Adipocyte (in vitro differentiated cells): ENCODE measurements at regions not wholly inside any gene's neighbourhood (a gene's known extent, or its start where the extent isn't known, plus 50 kb on each side); places are given as distances from the start of the nearest gene placed in this dataset.

Source experiments
- DNase-seq: peaks from one replicate; pipeline ENCODE4 v3.0.0-alpha.2; 2015; ENCODE audit warnings: low read depth
- H3K27me3 ChIP-seq: replicated peaks from 2 replicates; pipeline ENCODE4 v1.7.0; 2013; ENCODE audit warnings: mild to moderate bottlenecking, low read length, moderate library complexity; ENCODE audit not compliant: control insufficient read depth, insufficient read depth
- H3K36me3 ChIP-seq: 2 replicates; pipeline ENCODE4 v1.7.0; 2013; ENCODE audit warnings: low read length, mild to moderate bottlenecking, moderate library complexity; ENCODE audit not compliant: control insufficient read depth, insufficient read depth, severe bottlenecking
- H3K4me1 ChIP-seq: 2 replicates; pipeline ENCODE4 v1.7.0; 2013; ENCODE audit warnings: mild to moderate bottlenecking, low read length, moderate library complexity; ENCODE audit not compliant: control insufficient read depth, insufficient read depth
- H3K4me3 ChIP-seq: 2 replicates; pipeline ENCODE4 v1.7.0; 2013; ENCODE audit warnings: mild to moderate bottlenecking, low read length, moderate library complexity
- H3K9ac ChIP-seq: 2 replicates; pipeline ENCODE4 v1.7.0; 2013; ENCODE audit warnings: mild to moderate bottlenecking, low read length, moderate library complexity
- H3K9me3 ChIP-seq: 2 replicates; pipeline ENCODE4 v1.7.0; 2013; ENCODE audit warnings: mild to moderate bottlenecking, low read length, moderate library complexity; ENCODE audit not compliant: control insufficient read depth

GRCh38 chr1:106207185-106207584, 849.3 kb upstream of the PRMT6 start:
- no peaks in the 10 kb centered on the region for H3K27me3 ChIP-seq
- H3K4me3 ChIP-seq: no peak overlapping the region
- no peaks in the 10 kb centered on the region for H3K36me3 ChIP-seq
- H3K9ac ChIP-seq: no peak overlapping the region
- H3K4me1 ChIP-seq: no peaks in the 10 kb centered on the region
- H3K9me3 ChIP-seq: no peaks in the 10 kb centered on the region
- no peak for DNase-seq

GRCh38 chr1:106217765-106218164, 838.7 kb upstream of the PRMT6 start:
- Histone ChIP-seq H3K4me3 (no peak overlapping the region), H3K9ac (no peak overlapping the region), H3K4me1 (no peaks in the 10 kb centered on the region), H3K36me3 (no peaks in the 10 kb centered on the region), H3K27me3 (no peaks in the 10 kb centered on the region), H3K9me3 (no peaks in the 10 kb centered on the region)
- peak; percentile 0 for DNase-seq

- Histone ChIP-seq H3K27me3 (no peaks in the 10 kb centered on the region), H3K36me3 (no peaks in the 10 kb centered on the region), H3K4me3 (no peak overlapping the region), H3K4me1 (no peaks in the 10 kb centered on the region), H3K9me3 (no peaks in the 10 kb centered on the region), H3K9ac (no peak overlapping the region)
- DNase-seq: no peak
Measured at GRCh38 chr1:106222403-106222802, 834.1 kb upstream of the PRMT6 start.

GRCh38 chr1:106223213-106223612, 833.3 kb upstream of the PRMT6 start:
- no peaks in the 10 kb centered on the region for H3K36me3 ChIP-seq

GRCh38 chr1:106224426-106224825, 832.0 kb upstream of the PRMT6 start:
- no peak overlapping the region for H3K9ac ChIP-seq
- no peak overlapping the region for H3K4me3 ChIP-seq
- no peaks in the 10 kb centered on the region for H3K36me3 ChIP-seq
- H3K27me3 ChIP-seq: no peaks in the 10 kb centered on the region
- no peaks in the 10 kb centered on the region for H3K9me3 ChIP-seq
- H3K4me1 ChIP-seq: no peaks in the 10 kb centered on the region
- DNase-seq: no peak

More at GRCh38 chr1:106223213-106223612, 833.3 kb upstream of the PRMT6 start:
- DNase-seq: no peak
- H3K4me1 ChIP-seq: no peaks in the 10 kb centered on the region
- no peaks in the 10 kb centered on the region for H3K27me3 ChIP-seq
- H3K4me3 ChIP-seq: no peak overlapping the region
- H3K9me3 ChIP-seq: no peaks in the 10 kb centered on the region
- no peak overlapping the region for H3K9ac ChIP-seq

GRCh38 chr1:106225403-106225802, 831.1 kb upstream of the PRMT6 start:
- H3K27me3 ChIP-seq: no peaks in the 10 kb centered on the region
- H3K4me1 ChIP-seq: no peaks in the 10 kb centered on the region
- H3K9ac ChIP-seq: no peak overlapping the region
- H3K36me3 ChIP-seq: no peaks in the 10 kb centered on the region
- no peaks in the 10 kb centered on the region for H3K9me3 ChIP-seq
- no peak overlapping the region for H3K4me3 ChIP-seq
- DNase-seq: no peak

GRCh38 chr1:106226550-106226949, 829.9 kb upstream of the PRMT6 start:
- H3K36me3 ChIP-seq: no peaks in the 10 kb centered on the region
- H3K9ac ChIP-seq: no peak overlapping the region
- no peak for DNase-seq

GRCh38 chr1:106232128-106232527, 824.3 kb upstream of the PRMT6 start:
- Histone ChIP-seq H3K4me1 (no peaks in the 10 kb centered on the region), H3K9me3 (no peaks in the 10 kb centered on the region)
- DNase-seq: no peak

More at GRCh38 chr1:106226550-106226949, 829.9 kb upstream of the PRMT6 start:
- H3K27me3 ChIP-seq: no peaks in the 10 kb centered on the region
- no peaks in the 10 kb centered on the region for H3K4me1 ChIP-seq
- no peaks in the 10 kb centered on the region for H3K9me3 ChIP-seq
- no peak overlapping the region for H3K4me3 ChIP-seq

GRCh38 chr1:106233511-106233910, 823.0 kb upstream of the PRMT6 start:
- Histone ChIP-seq H3K27me3 (no peaks in the 10 kb centered on the region), H3K4me3 (no peak overlapping the region), H3K9me3 (no peaks in the 10 kb centered on the region), H3K4me1 (no peaks in the 10 kb centered on the region), H3K9ac (no peak overlapping the region), H3K36me3 (no peaks in the 10 kb centered on the region)
- DNase-seq: no peak

More at GRCh38 chr1:106232128-106232527, 824.3 kb upstream of the PRMT6 start:
- Histone ChIP-seq H3K36me3 (no peaks in the 10 kb centered on the region), H3K27me3 (no peaks in the 10 kb centered on the region), H3K4me3 (no peak overlapping the region), H3K9ac (no peak overlapping the region)

GRCh38 chr1:106249365-106249764, 807.1 kb upstream of the PRMT6 start:
- Histone ChIP-seq H3K9ac (no peak overlapping the region), H3K9me3 (no peaks in the 10 kb centered on the region), H3K36me3 (no peaks in the 10 kb centered on the region), H3K4me3 (no peak overlapping the region), H3K27me3 (no peaks in the 10 kb centered on the region), H3K4me1 (no peaks in the 10 kb centered on the region)
- no peak for DNase-seq

GRCh38 chr1:106249810-106250209, 806.7 kb upstream of the PRMT6 start:
- H3K9ac ChIP-seq: no peak overlapping the region
- no peak for DNase-seq
- H3K27me3 ChIP-seq: no peaks in the 10 kb centered on the region
- no peaks in the 10 kb centered on the region for H3K36me3 ChIP-seq
- no peaks in the 10 kb centered on the region for H3K9me3 ChIP-seq
- H3K4me3 ChIP-seq: no peak overlapping the region
- H3K4me1 ChIP-seq: no peaks in the 10 kb centered on the region

GRCh38 chr1:106254748-106255147, 801.7 kb upstream of the PRMT6 start:
- H3K27me3 ChIP-seq: no peaks in the 10 kb centered on the region
- H3K9ac ChIP-seq: no peak overlapping the region
- H3K9me3 ChIP-seq: peaks cover 7% of the 10 kb centered on the region
- DNase-seq: no peak
- no peaks in the 10 kb centered on the region for H3K36me3 ChIP-seq
- H3K4me3 ChIP-seq: no peak overlapping the region
- no peaks in the 10 kb centered on the region for H3K4me1 ChIP-seq
